ENCODE measurements at regions not wholly inside any gene's neighbourhood (a gene's known extent, or its start where the extent isn't known, plus 50 kb on each side); places are given as distances from the start of the nearest gene placed in this dataset.

DNA sequence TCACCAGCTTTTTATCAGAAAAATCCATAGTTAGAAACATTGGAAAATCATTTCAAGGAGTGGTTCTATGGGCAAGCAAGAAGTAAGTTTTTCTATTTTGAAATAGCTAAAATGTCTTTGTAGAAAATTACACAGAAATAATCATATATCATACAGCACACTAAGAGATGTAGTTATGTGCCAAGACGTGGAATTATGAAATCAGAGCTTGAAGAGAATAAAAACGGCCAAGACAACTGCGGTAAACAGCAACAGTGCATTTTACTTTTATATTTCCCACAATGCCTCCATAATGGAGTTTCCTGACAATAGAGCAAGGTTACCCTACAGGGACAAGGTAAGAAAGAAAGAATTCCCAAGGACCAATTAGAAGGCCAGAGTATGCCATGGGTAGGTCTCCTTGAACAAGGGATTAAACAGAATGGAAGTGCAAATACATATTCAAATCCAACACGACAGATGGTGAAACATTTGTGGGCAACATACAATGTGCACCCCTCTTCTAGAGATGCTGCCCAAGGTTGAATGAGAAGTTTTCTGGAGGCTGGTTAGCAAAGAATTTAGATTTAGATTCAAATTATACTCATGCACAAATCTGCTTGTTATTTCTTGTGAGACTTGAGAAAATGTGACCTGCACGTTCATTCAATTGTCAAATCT, 76.1 kb upstream of the BTG1 start:
- no peak for DNase-seq (ENCODE audit: low read depth)

DNA sequence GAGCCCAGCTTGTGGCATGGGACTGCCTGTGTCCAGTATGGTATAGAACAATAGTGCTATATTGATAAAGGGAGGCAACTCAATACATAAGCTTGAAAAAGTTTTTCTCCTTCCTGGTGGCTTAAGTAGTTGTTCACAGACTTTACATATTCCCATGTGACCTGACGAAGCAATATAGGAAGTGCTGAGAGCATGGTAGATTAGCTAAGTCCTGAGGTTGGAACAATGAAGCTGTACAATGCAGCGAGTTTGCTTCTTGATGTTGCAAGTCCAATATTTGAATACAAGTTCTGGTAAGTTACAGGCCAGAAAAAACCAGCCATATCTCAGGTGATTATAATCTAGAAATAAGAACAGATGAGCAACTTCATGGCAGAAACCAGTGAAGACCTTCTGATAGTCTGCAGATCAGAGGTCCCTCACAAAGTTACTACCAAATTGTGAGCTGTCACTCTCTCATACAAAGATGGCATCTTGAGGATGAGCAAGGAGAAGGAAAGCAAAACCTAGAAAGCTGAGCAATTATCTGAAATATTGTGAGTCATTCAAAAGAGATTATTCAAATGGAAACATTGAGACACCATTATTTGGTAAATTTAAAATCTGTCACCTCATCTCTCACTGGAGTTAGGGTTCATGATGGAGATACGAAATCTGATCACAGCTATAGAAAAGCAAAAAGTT, 72.9 kb upstream of the BTG1 start:
- DNase-seq (ENCODE audit: low read depth), result no peak

DNA sequence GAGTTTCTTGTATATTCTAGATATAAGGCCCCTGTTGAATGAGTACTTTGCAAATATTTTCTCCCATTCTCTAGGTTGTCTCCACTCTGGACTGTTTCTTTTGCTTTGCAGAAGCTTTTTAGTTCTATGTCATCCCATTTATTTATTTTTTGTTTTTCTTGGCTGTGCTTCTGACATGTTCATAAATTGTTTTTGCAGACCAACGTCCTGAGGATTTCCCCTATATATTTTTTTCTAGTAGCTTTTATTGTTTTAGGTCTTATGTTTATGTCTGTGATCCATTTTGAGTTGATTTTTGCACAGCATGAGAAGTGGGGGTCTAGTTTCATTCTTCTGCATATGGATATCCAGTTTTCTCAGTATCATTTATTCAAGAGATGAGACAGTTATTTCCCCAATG, 70.4 kb upstream of the BTG1 start:
- no peak for DNase-seq (ENCODE audit: low read depth)

DNA sequence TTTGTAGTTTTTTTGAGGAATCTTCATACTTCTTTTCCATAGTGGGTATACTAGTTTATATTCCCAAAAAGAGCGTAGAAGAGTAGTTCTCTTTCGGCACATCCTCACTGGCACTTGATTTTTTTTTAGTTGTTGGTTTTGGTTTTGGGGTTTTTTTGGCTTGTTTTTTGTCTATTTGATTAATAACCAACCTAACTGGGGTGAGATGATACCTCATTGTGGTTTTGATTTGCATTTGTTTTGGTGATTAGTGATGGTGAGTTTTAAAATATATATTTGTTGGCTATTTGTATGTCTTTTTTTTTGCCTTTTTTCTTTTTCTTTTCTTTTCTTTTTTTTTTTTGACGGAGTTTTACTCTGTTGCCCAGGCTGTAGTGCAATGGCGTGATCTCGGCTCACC, 69.7 kb upstream of the BTG1 start:
- DNase-seq (ENCODE audit: low read depth), result no peak

DNA sequence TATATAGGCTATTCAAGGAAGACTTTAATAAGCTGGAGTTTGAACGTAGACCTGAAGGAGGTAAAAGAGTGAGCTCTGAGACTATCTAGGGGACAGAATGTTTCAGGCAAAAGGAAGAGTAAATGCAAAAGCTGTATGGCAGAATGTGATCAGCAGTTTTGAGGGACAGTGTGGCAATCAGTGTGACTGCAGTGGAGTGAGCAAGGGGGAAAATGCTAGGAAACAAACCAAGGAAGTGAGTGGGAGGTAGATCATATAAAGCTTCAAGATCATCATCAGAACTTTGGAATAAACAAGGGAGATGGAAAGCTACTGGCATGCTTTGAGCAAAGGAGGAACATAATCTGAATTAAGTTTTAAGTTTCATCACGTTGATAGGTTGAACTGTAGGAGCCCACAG, 67.5 kb upstream of the BTG1 start:
- DNase-seq (ENCODE audit: low read depth), result no peak

DNA sequence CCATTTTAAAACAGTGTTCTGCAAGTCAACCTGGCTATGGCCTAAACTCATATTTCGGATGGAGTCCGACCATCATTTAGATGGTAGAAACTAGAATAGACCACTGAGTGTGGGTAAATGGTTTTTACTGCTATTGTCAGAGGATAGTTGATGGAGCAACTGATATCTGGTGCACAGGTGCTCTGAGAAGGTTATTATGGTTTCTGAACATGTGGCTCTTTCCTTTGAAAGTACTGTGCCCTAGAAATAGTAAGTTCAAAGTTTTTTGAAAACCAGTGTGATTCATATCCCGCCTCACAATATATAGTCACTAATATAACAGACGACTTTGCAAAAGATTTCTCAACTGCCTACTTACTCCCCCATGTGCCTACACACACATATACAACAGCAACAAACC, 64.4 kb upstream of the BTG1 start:
- no peak for DNase-seq (ENCODE audit: low read depth)

DNA sequence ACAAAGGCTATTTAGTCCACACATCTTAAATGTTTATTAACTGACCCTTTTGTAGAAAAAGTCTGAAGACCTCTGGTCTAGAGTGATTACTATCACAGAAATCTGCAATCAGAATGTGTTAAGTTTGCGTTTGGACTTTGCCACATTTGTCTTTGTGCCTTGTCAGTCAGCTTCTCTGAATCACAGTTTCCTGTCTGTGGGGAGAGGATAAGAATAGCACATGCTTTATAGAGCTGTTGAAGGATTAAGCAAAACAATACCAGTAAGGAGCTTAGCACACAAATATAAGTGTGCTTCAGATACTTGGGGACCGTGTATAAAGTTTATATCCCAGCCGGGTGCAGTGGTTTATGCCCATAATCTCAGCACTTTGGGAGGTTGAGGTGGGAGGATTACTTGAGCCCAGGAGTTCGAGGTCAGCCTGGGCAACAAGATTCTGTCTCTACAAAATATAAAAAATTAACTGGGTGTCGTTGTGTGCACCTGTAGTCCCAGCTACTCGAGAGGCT, 63.0 kb upstream of the BTG1 start:
- DNase-seq (ENCODE audit: low read depth), result peak; percentile 48

DNA sequence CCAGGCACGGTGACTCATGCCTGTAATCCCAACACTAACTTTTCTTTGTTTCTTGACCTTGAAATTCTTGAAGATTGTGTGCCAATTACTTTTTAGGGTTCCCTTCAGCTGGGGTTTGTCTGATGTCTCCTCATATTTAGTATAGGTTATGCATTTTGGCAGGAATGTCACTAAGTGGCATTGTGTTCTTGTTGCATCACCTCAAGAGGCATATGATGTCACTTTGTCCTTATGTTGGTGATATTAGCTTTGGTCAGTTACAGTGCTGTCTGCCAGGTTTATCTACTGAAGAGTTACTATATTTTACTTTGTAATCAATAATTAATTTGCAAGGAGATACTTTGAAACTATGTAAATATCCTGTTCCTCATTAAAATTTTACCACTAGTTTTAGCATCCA, 61.0 kb upstream of the BTG1 start:
- DNase-seq (ENCODE audit: low read depth), result no peak

DNA sequence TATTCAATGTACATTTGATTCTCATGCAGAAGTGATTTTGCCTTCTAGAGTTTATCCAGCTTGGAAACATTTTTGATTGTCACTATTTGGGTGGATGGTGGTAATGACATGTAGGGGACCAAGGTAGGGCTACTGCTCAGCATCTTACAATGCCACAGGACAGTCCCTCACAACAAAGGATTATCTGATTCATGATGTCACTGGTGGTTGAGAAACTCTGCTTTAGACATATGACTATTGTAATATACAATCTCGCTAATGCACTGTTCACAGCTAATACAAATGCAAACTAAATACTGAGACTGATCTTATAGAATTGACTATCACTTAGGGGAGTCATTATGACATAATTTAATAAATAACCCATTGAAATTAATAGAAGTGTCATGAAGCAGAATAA, 60.4 kb upstream of the BTG1 start:
- no peak for DNase-seq (ENCODE audit: low read depth)

DNA sequence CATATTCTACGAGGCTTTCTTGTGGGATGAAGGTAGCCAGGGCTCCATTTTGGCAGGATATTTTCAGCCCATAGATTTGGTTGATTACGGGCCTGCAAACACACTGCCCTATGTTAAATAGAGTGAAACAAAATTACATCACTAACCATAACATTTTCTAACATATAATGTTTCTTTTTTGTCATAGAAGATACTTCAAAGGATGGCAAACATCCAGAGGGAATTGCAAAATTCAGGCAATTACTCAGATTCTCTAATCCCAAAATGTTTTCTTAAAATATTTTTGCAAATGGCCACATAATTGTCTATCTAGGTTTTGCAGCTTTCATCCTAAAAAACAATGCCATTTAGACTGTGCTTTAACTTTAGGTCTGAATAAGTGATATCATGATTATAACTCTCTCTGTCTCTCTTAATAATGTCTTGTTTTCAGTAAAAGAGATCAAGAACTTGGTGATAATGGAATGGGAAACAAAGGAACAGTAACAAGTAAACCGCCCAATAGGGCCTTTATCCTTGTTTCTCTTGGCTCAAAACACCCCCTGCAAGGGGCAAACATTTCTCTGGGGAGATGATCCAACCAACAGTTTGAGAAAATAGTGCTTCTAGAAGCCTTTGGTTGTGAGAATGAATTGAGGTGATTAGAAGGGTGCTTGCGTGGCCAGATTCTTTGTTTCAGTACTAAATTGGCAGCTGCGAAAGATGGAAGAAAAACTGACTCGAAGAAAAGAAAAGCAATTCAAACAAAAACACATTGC, 54.4 kb upstream of the BTG1 start:
- DNase-seq (ENCODE audit: low read depth), result no peak

DNA sequence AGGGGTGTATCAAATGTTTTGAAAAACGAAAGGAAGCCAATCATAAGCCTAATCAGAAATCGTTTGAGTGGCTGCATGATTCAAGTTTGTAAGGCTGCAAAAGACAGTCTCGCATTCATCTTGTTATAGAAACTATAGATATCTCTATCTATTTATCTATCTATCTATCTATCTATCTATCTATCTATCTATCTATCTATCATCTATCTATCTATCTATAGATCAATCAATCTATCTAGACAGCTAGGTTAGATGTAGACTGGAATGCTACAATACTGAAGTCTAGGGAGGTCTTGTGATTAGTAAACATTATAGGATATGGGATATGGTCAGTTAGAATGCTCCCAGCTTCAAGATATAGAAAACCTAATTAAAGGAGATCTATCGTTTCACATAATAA, 52.2 kb upstream of the BTG1 start:
- no peak for DNase-seq (ENCODE audit: low read depth)

DNA sequence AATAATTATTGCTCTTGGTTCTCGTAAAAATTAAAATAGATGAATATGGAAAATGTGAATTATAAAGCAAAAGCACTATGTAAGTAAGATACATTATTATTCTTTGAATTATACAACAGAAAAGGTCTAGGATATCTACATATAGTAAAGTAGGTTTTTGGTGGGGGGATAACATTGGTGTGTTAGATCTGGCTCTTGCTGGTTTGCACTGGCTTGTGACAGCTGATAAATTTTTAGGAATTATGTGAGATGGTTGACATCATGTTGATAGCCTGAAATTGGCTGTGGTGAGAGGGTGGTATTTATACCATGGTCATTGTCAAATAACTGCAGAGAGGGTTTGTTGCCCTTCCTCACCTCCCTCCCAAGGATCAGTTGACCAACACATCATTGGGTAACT, 50.7 kb upstream of the BTG1 start:
- no peak for DNase-seq (ENCODE audit: low read depth)
